ENCODE measurements at regions not wholly inside any gene's neighbourhood (a gene's known extent, or its start where the extent isn't known, plus 50 kb on each side); places are given as distances from the start of the nearest gene placed in this dataset.

GRCh38 chr1:67601539-67601938, 83.5 kb upstream of the GADD45A start:
- TF ChIP-seq SIN3A (IDR thresholded peaks at IDR 0.05; ENCODE audit: borderline replicate concordance, insufficient read depth, low read depth, low read length) (no peak), TCF7L2 (IDR thresholded peaks at IDR 0.05; ENCODE audit: low read depth, low read length) (no peak), POLR2AphosphoS5 (IDR thresholded peaks at IDR 0.05; ENCODE audit: low read depth, low read length) (no peak)
- TF ChIP-seq, protein P1, sequence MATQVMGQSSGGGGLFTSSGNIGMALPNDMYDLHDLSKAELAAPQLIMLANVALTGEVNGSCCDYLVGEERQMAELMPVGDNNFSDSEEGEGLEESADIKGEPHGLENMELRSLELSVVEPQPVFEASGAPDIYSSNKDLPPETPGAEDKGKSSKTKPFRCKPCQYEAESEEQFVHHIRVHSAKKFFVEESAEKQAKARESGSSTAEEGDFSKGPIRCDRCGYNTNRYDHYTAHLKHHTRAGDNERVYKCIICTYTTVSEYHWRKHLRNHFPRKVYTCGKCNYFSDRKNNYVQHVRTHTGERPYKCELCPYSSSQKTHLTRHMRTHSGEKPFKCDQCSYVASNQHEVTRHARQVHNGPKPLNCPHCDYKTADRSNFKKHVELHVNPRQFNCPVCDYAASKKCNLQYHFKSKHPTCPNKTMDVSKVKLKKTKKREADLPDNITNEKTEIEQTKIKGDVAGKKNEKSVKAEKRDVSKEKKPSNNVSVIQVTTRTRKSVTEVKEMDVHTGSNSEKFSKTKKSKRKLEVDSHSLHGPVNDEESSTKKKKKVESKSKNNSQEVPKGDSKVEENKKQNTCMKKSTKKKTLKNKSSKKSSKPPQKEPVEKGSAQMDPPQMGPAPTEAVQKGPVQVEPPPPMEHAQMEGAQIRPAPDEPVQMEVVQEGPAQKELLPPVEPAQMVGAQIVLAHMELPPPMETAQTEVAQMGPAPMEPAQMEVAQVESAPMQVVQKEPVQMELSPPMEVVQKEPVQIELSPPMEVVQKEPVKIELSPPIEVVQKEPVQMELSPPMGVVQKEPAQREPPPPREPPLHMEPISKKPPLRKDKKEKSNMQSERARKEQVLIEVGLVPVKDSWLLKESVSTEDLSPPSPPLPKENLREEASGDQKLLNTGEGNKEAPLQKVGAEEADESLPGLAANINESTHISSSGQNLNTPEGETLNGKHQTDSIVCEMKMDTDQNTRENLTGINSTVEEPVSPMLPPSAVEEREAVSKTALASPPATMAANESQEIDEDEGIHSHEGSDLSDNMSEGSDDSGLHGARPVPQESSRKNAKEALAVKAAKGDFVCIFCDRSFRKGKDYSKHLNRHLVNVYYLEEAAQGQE (IDR thresholded peaks at IDR 0.05; ENCODE audit: insufficient read depth in 1 of 2, low read depth in 2 of 2, low read length in 1 of 2): no peak
- TF ChIP-seq, protein P2, sequence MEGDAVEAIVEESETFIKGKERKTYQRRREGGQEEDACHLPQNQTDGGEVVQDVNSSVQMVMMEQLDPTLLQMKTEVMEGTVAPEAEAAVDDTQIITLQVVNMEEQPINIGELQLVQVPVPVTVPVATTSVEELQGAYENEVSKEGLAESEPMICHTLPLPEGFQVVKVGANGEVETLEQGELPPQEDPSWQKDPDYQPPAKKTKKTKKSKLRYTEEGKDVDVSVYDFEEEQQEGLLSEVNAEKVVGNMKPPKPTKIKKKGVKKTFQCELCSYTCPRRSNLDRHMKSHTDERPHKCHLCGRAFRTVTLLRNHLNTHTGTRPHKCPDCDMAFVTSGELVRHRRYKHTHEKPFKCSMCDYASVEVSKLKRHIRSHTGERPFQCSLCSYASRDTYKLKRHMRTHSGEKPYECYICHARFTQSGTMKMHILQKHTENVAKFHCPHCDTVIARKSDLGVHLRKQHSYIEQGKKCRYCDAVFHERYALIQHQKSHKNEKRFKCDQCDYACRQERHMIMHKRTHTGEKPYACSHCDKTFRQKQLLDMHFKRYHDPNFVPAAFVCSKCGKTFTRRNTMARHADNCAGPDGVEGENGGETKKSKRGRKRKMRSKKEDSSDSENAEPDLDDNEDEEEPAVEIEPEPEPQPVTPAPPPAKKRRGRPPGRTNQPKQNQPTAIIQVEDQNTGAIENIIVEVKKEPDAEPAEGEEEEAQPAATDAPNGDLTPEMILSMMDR (IDR thresholded peaks at IDR 0.05): no peak
- Histone ChIP-seq H3K9me3 (ENCODE audit: control insufficient read depth, insufficient read depth, low read depth, low read length) (no peaks in the 10 kb centered on the region), H3K4me3 (ENCODE audit: low read depth in 2 of 2, low read length in 2 of 2) (no peak overlapping the region), H3K27ac (ENCODE audit: low read length) (peak overlapping the region; percentile 30; the same call in 1 of the 2 replicates), H3K27me3 (ENCODE audit: control insufficient read depth, insufficient read depth, low read length) (no peaks in the 10 kb centered on the region), H3K36me3 (ENCODE audit: control insufficient read depth, insufficient read depth, low read length) (no peaks in the 10 kb centered on the region), H3K4me1 (ENCODE audit: control insufficient read depth, insufficient read depth, low read length) (0 out of 2 replicates have a peak, but pooled peaks cover 4% of the 10 kb centered on the region)
- in situ Hi-C loops (cut with HindIII; ENCODE audit: low pct_unique_long_range_greater_than_20kb, low sequenced_read_pairs): no loop called here
- no peak for DNase-seq (ENCODE audit: low read depth, low spot score)
- intact Hi-C loops (cut with micrococcal nuclease; ENCODE audit: unreplicated experiment): no loop called here
- no peak for ATAC-seq
- CTCF ChIA-PET: no interaction called here
- no TSS peak for BruUV-seq (replicated peaks)
- POLR2A ChIA-PET: no interaction called here

- H3K27me3 ChIP-seq (ENCODE audit: control insufficient read depth, insufficient read depth, low read length): no peaks in the 10 kb centered on the region
- in situ Hi-C loops (cut with HindIII; ENCODE audit: low pct_unique_long_range_greater_than_20kb, low sequenced_read_pairs): no loop called here
- DNase-seq (ENCODE audit: low read depth, low spot score) (no peak), ATAC-seq (no peak)
- H3K4me1 ChIP-seq (ENCODE audit: control insufficient read depth, insufficient read depth, low read length): 0 out of 2 replicates have a peak, but pooled peaks cover 4% of the 10 kb centered on the region
- TF ChIP-seq, protein P2 (IDR thresholded peaks at IDR 0.05): no peak
- TF ChIP-seq TCF7L2 (IDR thresholded peaks at IDR 0.05; ENCODE audit: low read depth, low read length) (no peak), SIN3A (IDR thresholded peaks at IDR 0.05; ENCODE audit: borderline replicate concordance, insufficient read depth, low read depth, low read length) (no peak), POLR2AphosphoS5 (IDR thresholded peaks at IDR 0.05; ENCODE audit: low read depth, low read length) (no peak)
- TF ChIP-seq, protein P1 (IDR thresholded peaks at IDR 0.05; ENCODE audit: insufficient read depth in 1 of 2, low read depth in 2 of 2, low read length in 1 of 2): no peak
- no TSS peak for BruUV-seq (replicated peaks)
- H3K36me3 ChIP-seq (ENCODE audit: control insufficient read depth, insufficient read depth, low read length): no peaks in the 10 kb centered on the region
- H3K9me3 ChIP-seq (ENCODE audit: control insufficient read depth, insufficient read depth, low read depth, low read length): no peaks in the 10 kb centered on the region
- ChIA-PET CTCF (no interaction called here), POLR2A (no interaction called here)
- H3K4me3 ChIP-seq (ENCODE audit: low read depth in 2 of 2, low read length in 2 of 2): no peak overlapping the region
- H3K27ac ChIP-seq (ENCODE audit: low read length): peak overlapping the region; percentile 30; the same call in 1 of the 2 replicates
- intact Hi-C loops (cut with micrococcal nuclease; ENCODE audit: unreplicated experiment): no loop called here
Measured at GRCh38 chr1:67601955-67602354, 83.0 kb upstream of the GADD45A start.
